HepG2 (cell line): ENCODE measurements at regions not wholly inside any gene's neighbourhood (a gene's known extent, or its start where the extent isn't known, plus 50 kb on each side); places are given as distances from the start of the nearest gene placed in this dataset.

ENCODE experiments used
- ATAC-seq: fragments of 200-7000 bp; cut with Tn5 transposase; 3 replicates; pipeline ENCODE4 v1.9.1; 2020; ENCODE audit warnings: mild to moderate bottlenecking, moderate library complexity
- BruUV-seq: library from RNA; stranded (reverse); fragments of 400-500 nt; replicated peaks from 2 replicates; lab custom pipeline; 2021; lab: Mats Ljungman, UMichigan
- CTCF ChIA-PET: fragments of 300-600 bp; formaldehyde crosslinking; extraction: SDS; loops from one replicate; lab custom pipeline; 2021; ENCODE audit warnings: low total read pairs, inconsistent platforms, low intra/inter-chr PET ratio; lab: Yijun Ruan, JAX
- POLR2A ChIA-PET: fragments of 350-600 bp; sonication (Branson Sonifier 250); formaldehyde crosslinking; loops from one replicate; lab custom pipeline; 2020; ENCODE audit warnings: antibody characterized with exemption, inconsistent platforms; lab: Yijun Ruan, JAX
- DNase-seq: peaks from one replicate; pipeline ENCODE4 v3.0.0-alpha.2; 2015; ENCODE audit warnings: low spot score
- FAIRE-seq: peaks from 3 replicates; lab custom pipeline; 2011; peaks lifted over from hg19 to GRCh38; lab: Jason Lieb, UNC
- H2AFZ ChIP-seq: one replicate; pipeline ENCODE4 v1.6.1; 2011; ENCODE audit warnings: low read length, inconsistent platforms
- H3K27ac ChIP-seq: fragments of 300-600 bp; 3 replicates; pipeline ENCODE4 v1.8.0; 2011; ENCODE audit warnings: mixed run types, mild to moderate bottlenecking, mixed read lengths, low read length, inconsistent platforms; ENCODE audit not compliant: insufficient read depth; ENCODE audit errors: extremely low read length
- H3K27me3 ChIP-seq, 2 experiments: fragments of 200-600 bp in 1 of 2; 2 replicates in 1 of 2; 3 replicates in 1 of 2; pipeline versions ENCODE4 v1.6.0 to v1.8.0; 2011; ENCODE audit warnings: low read length in 2 of 2, mild to moderate bottlenecking in 2 of 2, moderate library complexity in 2 of 2, inconsistent platforms in 1 of 2; ENCODE audit not compliant: insufficient read depth in 2 of 2, control insufficient read depth in 1 of 2
- H3K36me3 ChIP-seq, 2 experiments: fragments of 200-600 bp in 1 of 2; replicated peaks in 1 of 2; 2 replicates in 1 of 2; 3 replicates in 1 of 2; pipeline versions ENCODE4 v1.5.1 to v1.8.0; 2011; ENCODE audit warnings: low read length in 2 of 2, inconsistent platforms in 1 of 2; ENCODE audit not compliant: insufficient read depth in 2 of 2, control insufficient read depth in 1 of 2
- H3K4me1 ChIP-seq: 2 replicates; pipeline ENCODE4 v1.5.1; 2012; ENCODE audit warnings: low read length, inconsistent platforms; ENCODE audit not compliant: insufficient read depth
- H3K4me2 ChIP-seq: 2 replicates; pipeline ENCODE4 v1.6.0; 2011; ENCODE audit warnings: low read depth, low read length, inconsistent platforms
- H3K4me3 ChIP-seq, 3 experiments: fragments of 200-600 bp in 1 of 3; sonication (generic), shearing (Covaris generic) in 1 of 3; replicated peaks in 1 of 3; 2 replicates each; pipeline ENCODE4 v1.5.1; 2011 to 2016; ENCODE audit warnings: low read length in 3 of 3, inconsistent platforms in 2 of 3, low read depth in 2 of 3, mild to moderate bottlenecking in 2 of 3, control low read depth in 1 of 3, mixed read lengths in 1 of 3; ENCODE audit not compliant: insufficient read depth in 1 of 3
- H3K79me2 ChIP-seq: one replicate; pipeline ENCODE4 v1.6.1; 2011; ENCODE audit warnings: low read length, inconsistent platforms; ENCODE audit not compliant: insufficient read depth
- H3K9ac ChIP-seq: 2 replicates; pipeline ENCODE4 v1.6.0; 2011; ENCODE audit warnings: mild to moderate bottlenecking, low read depth, low read length, inconsistent platforms; ENCODE audit not compliant: insufficient read depth
- H3K9me3 ChIP-seq: 2 replicates; pipeline ENCODE4 v1.5.1; 2012; ENCODE audit warnings: mild to moderate bottlenecking, low read length
- H4K20me1 ChIP-seq: 2 replicates; pipeline ENCODE4 v1.6.0; 2011; ENCODE audit warnings: inconsistent platforms, mild to moderate bottlenecking, low read length, moderate library complexity; ENCODE audit not compliant: insufficient read depth
- ADNP ChIP-seq: sonication (generic); formaldehyde crosslinking; IDR thresholded peaks from 2 replicates; pipeline ENCODE4 v1.4.0; 2020; ENCODE audit warnings: missing genetic modification reagents
- ATAD3A ChIP-seq: sonication (generic); formaldehyde crosslinking; IDR thresholded peaks from 2 replicates; pipeline ENCODE4 v1.4.0; 2020; ENCODE audit warnings: missing genetic modification reagents
- BRD4 ChIP-seq: sonication (generic); formaldehyde crosslinking; IDR thresholded peaks from 2 replicates; pipeline ENCODE4 v1.4.0; 2020; ENCODE audit warnings: missing genetic modification reagents
- CBX5 ChIP-seq: sonication (generic); formaldehyde crosslinking; IDR thresholded peaks from 2 replicates; pipeline ENCODE4 v1.4.0; 2020; ENCODE audit warnings: missing genetic modification reagents, borderline replicate concordance
- CEBPB ChIP-seq: IDR thresholded peaks from 2 replicates; pipeline ENCODE4 v1.6.1; 2011; ENCODE audit warnings: low read depth, low read length, improper control_type of control experiment, borderline replicate concordance
- MXD4 ChIP-seq: IDR thresholded peaks from 2 replicates; pipeline ENCODE4 v1.6.1; 2016; ENCODE audit warnings: mild to moderate bottlenecking, missing biosample characterization, missing genetic modification reagents
- NR3C1 ChIP-seq: sonication (generic); formaldehyde crosslinking; IDR thresholded peaks from 2 replicates; pipeline ENCODE4 v1.4.0; 2020; ENCODE audit warnings: missing genetic modification reagents
- NRL ChIP-seq: sonication (generic); formaldehyde crosslinking; IDR thresholded peaks from 2 replicates; pipeline ENCODE4 v1.5.0; 2020; ENCODE audit warnings: missing genetic modification reagents, mild to moderate bottlenecking, moderate library complexity, borderline replicate concordance
- RXRA ChIP-seq: sonication (generic); formaldehyde crosslinking; IDR thresholded peaks from 2 replicates; pipeline ENCODE4 v1.5.1; 2020; ENCODE audit warnings: missing genetic modification reagents
- SAFB2 ChIP-seq: sonication (generic); formaldehyde crosslinking; IDR thresholded peaks from 2 replicates; pipeline ENCODE4 v1.5.1; 2020; ENCODE audit warnings: missing genetic modification reagents, low read depth, mild to moderate bottlenecking, borderline replicate concordance
- SNAPC5 ChIP-seq: sonication (generic); formaldehyde crosslinking; IDR thresholded peaks from 2 replicates; pipeline ENCODE4 v1.8.1; 2023; ENCODE audit warnings: mild to moderate bottlenecking, missing genetic modification reagents, borderline replicate concordance
- SOX5 ChIP-seq: IDR thresholded peaks from 2 replicates; pipeline ENCODE4 v1.6.1; 2016; ENCODE audit warnings: borderline replicate concordance
- TOPORS ChIP-seq: sonication (generic); formaldehyde crosslinking; IDR thresholded peaks from 2 replicates; pipeline ENCODE4 v1.8.0; 2023; ENCODE audit warnings: mild to moderate bottlenecking, missing genetic modification reagents
- WIZ ChIP-seq: sonication (generic); formaldehyde crosslinking; IDR thresholded peaks from 2 replicates; pipeline ENCODE4 v1.5.1; 2020; ENCODE audit warnings: mild to moderate bottlenecking, missing genetic modification reagents
- XBP1 ChIP-seq: sonication (generic); formaldehyde crosslinking; IDR thresholded peaks from 2 replicates; pipeline ENCODE4 v1.5.0; 2020; ENCODE audit warnings: missing genetic modification reagents
- YEATS4 ChIP-seq: sonication (generic); formaldehyde crosslinking; IDR thresholded peaks from 2 replicates; pipeline ENCODE4 v1.4.0; 2020; ENCODE audit warnings: missing genetic modification reagents, borderline replicate concordance
- ZFP91 ChIP-seq: sonication (generic); formaldehyde crosslinking; IDR thresholded peaks from 2 replicates; pipeline ENCODE4 v1.9.0; 2022; ENCODE audit warnings: missing genetic modification reagents, mild to moderate bottlenecking, borderline replicate concordance
- ZMAT5 ChIP-seq: sonication (generic); formaldehyde crosslinking; IDR thresholded peaks from 2 replicates; pipeline ENCODE4 v1.5.0; 2020; ENCODE audit warnings: mild to moderate bottlenecking, low read depth, missing genetic modification reagents, borderline replicate concordance
- ZNF530 ChIP-seq: sonication (generic); formaldehyde crosslinking; IDR thresholded peaks from 2 replicates; pipeline ENCODE4 v1.5.0; 2020; ENCODE audit warnings: low read depth, mild to moderate bottlenecking, missing genetic modification reagents
- ZNF569 ChIP-seq: sonication (generic); formaldehyde crosslinking; IDR thresholded peaks from 2 replicates; pipeline ENCODE4 v1.5.0; 2020; ENCODE audit warnings: mild to moderate bottlenecking, missing genetic modification reagents, moderate library complexity, borderline replicate concordance
- WGBS: methylation state at CpG from one replicate; pipeline ENCODE4 v1.1.6; 2017; ENCODE audit warnings: low lambda C conversion rate; 5-methylcytosine and 5-hydroxymethylcytosine counted together
- in situ Hi-C: cut with HindIII; loops from 2 replicates; pipeline ENCODE4 v1.10.0; 2017; ENCODE audit warnings: low pct_unique_long_range_greater_than_20kb; ENCODE audit not compliant: extremely low pct_ligation_motif_present
- intact Hi-C: fragments of 100-400 bp; cut with micrococcal nuclease; formaldehyde crosslinking; loops from one replicate; pipeline ENCODE4 v1.10.0; 2022; ENCODE audit not compliant: unreplicated experiment

DNA sequence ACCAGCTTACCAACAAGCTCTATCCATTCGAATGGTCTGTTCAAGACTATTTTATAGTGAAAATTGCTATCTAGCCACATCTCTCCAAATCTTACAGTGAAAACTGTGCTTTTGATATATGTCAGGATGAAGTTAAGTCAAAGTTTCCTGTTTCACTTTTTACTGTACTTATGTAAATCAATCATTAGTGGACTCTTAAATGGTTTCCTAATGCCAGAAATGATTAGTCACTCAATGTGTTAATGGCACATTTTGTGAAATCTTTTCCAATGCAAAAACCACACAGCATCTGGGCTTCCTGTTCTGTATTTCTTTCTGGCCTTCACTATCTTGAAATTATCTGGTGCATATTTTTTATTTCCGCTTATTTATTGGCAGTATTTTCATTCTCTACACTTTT is 87.3 kb upstream of the STEAP1B start:
- in situ Hi-C loops (no loop called here), intact Hi-C loops (no loop called here)
- Histone ChIP-seq H3K4me1 (0 out of 2 replicates have a peak, but pooled peaks cover 5% of the 10 kb centered on the region), H3K4me2 (no peak overlapping the region)
- no peak for TF ChIP-seq CEBPB
- no peak for TF ChIP-seq ZNF530 (CRISPR knock-in tag)
- no peak for TF ChIP-seq ADNP (CRISPR knock-in tag)
- TF ChIP-seq ATAD3A (CRISPR knock-in tag), result no peak
- no peak for TF ChIP-seq WIZ (CRISPR knock-in tag)
- TF ChIP-seq XBP1 (CRISPR knock-in tag), result no peak
- TF ChIP-seq SAFB2 (CRISPR knock-in tag), result no peak
- no peak for TF ChIP-seq NR3C1 (CRISPR knock-in tag)
- no peak for TF ChIP-seq CBX5 (CRISPR knock-in tag)
- no peak for TF ChIP-seq ZMAT5 (CRISPR knock-in tag)
- TF ChIP-seq RXRA (CRISPR knock-in tag), result no peak
- no peak for TF ChIP-seq NRL (CRISPR knock-in tag)
- no peak for TF ChIP-seq SOX5 (CRISPR knock-in tag)
- no peak for TF ChIP-seq BRD4 (CRISPR knock-in tag)
- no peak for TF ChIP-seq ZNF569 (CRISPR knock-in tag)
- no peak for TF ChIP-seq YEATS4 (CRISPR knock-in tag)
- TF ChIP-seq MXD4, result no peak
- TF ChIP-seq TOPORS (CRISPR knock-in tag), result no peak
- no peak for TF ChIP-seq ZFP91 (CRISPR knock-in tag)
- TF ChIP-seq SNAPC5 (CRISPR knock-in tag), result no peak
- TF ChIP-seq, all 625 proteins: peak for 0
- POLR2A ChIA-PET, result no interaction called here
- H3K4me3 ChIP-seq, result no peak overlapping the region
- no peak overlapping the region for H3K9ac ChIP-seq
- H2AFZ ChIP-seq, result no peak overlapping the region
- BruUV-seq, result no TSS peak
- H4K20me1 ChIP-seq, result no peaks in the 10 kb centered on the region
- H3K27me3 ChIP-seq, result no peaks in the 10 kb centered on the region
- 2% methylated on average over 2 of the region's 2 CpGs for WGBS
- H3K36me3 ChIP-seq, result no peaks in the 10 kb centered on the region
- CTCF ChIA-PET, result no interaction called here
- no peak for FAIRE-seq
- no peak for DNase-seq
- no peaks in the 10 kb centered on the region for H3K9me3 ChIP-seq
- H3K79me2 ChIP-seq, result no peaks in the 10 kb centered on the region
- no peak for ATAC-seq
- no peak overlapping the region for H3K27ac ChIP-seq
